ENCODE measurements at regions not wholly inside any gene's neighbourhood (a gene's known extent, or its start where the extent isn't known, plus 50 kb on each side); places are given as distances from the start of the nearest gene placed in this dataset.

DNA sequence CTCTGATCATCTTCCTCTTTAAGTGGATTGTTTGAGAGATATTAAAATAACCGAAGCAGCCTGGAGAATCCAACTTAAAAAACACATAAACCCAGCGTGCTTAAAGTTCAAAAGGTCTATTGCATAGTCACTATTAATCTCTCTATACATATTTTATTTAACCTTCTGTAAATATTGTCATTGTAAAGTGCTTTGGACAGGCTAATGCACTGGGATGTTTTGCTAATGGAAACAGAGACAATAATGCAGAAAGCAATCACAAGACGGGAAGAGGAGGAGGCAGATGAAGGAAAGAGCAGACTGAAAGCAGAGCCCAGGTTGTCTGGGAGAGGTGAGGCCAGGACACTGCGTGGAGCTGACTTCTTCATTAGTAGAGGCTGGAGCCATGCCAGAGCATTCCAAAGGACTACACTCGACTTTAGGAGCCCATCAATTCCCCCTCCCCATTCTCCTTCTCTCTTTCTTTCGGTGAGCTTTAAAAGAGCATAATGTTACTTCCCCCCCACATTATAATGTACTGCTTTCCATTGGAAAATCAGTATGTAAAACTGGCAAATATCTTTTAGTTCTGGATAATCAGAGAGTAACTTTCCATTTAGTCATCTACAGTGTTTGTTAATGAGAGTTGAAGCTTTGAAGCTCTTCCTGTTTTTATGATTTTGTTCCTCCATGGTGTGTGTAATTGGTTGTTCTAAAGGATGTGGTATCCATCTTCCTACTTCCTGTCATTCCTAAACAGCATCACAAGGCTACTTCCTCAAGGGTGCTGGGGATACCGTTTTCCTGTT lies 307.3 kb upstream of the MPDZ start:
- no peak for TF ChIP-seq TARDBP (IDR thresholded peaks at IDR 0.05)
- TF ChIP-seq BHLHE40 (IDR thresholded peaks at IDR 0.05; ENCODE audit: borderline replicate concordance), result no peak
- no peak for TF ChIP-seq NFRKB (IDR thresholded peaks at IDR 0.05)
- no peak for TF ChIP-seq HDGF (IDR thresholded peaks at IDR 0.05; ENCODE audit: borderline replicate concordance)
- TF ChIP-seq ZNF384 (IDR thresholded peaks at IDR 0.05), result no peak
- TF ChIP-seq, protein P1, sequence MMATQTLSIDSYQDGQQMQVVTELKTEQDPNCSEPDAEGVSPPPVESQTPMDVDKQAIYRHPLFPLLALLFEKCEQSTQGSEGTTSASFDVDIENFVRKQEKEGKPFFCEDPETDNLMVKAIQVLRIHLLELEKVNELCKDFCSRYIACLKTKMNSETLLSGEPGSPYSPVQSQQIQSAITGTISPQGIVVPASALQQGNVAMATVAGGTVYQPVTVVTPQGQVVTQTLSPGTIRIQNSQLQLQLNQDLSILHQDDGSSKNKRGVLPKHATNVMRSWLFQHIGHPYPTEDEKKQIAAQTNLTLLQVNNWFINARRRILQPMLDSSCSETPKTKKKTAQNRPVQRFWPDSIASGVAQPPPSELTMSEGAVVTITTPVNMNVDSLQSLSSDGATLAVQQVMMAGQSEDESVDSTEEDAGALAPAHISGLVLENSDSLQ (IDR thresholded peaks at IDR 0.05), result no peak
- no peak for TF ChIP-seq ELF4 (IDR thresholded peaks at IDR 0.05)
- TF ChIP-seq LEF1 (IDR thresholded peaks at IDR 0.05; ENCODE audit: borderline replicate concordance), result no peak
- no peak for TF ChIP-seq ARNT (IDR thresholded peaks at IDR 0.05)
- TF ChIP-seq SP1 (IDR thresholded peaks at IDR 0.05), result no peak
- no peak for TF ChIP-seq SUZ12 (IDR thresholded peaks at IDR 0.05)
- no peak for TF ChIP-seq FOXM1 (IDR thresholded peaks at IDR 0.05; ENCODE audit: borderline replicate concordance)
- no peak for TF ChIP-seq FOXK2 (IDR thresholded peaks at IDR 0.05)
- no peak for TF ChIP-seq FOXA1 (IDR thresholded peaks at IDR 0.05)

All from HEK293T (cell line).